HG03571 (cell line): ENCODE measurements at regions not wholly inside any gene's neighbourhood (a gene's known extent, or its start where the extent isn't known, plus 50 kb on each side); places are given as distances from the start of the nearest gene placed in this dataset.

Source experiments
- ATAC-seq: cut with Tn5 transposase; IDR thresholded peaks from one replicate; pipeline ENCODE4 v1.9.1; 2021; ENCODE audit not compliant: unreplicated experiment

DNA sequence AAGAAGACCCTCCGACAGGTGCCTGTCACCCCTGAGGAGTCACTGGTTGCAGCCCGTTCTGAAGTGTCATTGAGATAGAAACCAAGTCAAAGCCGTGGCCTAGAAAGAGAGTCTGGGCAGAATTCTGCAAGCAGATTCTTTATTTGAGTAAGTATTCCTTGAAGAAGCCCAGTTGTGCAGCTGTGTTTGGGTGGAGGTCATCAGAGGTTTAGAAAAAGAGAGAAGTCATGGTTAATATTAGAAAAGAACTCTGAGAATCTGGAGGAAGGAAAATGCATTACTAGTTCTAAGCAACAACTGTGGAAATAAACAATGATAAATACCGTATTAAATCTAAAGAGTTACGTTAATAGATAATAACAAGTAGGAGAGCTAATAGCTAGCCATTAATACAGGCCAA lies 118.8 kb upstream of the KIRREL3 start:
- no peak for ATAC-seq

DNA sequence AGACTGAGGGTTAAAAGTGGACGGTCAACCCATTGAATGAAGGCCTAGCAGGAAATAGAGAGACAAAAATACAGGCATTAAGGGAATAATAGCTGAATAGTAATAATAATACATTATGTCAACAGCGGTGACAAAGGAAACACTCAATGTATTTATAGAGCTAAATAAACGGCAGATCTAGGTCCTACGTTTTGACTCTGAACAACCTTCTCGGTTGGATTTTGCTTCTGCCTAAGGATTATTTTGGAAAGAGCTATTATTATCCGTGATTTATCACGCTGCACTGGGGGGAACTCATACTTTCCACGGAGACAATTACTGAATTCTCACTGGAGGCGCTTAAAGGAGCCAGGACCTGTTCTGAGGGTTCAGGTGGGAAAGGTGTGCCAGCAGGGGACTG lies 118.2 kb upstream of the KIRREL3 start:
- no peak for ATAC-seq

DNA sequence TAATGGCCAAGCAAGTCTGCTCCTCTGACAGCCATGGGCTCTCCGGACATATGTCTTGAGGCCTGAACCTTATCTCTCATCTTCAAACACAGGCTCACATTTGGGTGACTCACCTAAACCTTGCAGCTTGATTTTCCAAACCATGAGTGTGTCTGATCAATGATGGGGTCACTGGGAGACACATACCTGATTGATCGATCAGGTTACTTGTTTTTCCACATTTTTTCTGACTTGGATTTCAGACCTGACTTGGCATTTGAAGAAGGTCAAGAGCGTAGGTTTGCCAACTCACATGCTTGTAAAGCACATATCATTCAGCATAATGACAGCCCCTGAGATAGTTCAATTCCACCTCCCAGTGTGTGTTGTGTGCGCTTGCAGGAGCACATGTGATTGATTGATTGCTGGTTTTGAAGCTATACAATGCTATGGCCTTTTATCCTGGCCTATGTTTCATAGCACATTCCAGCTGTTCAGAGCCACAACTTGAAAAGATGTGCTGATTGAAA lies 116.7 kb upstream of the KIRREL3 start:
- ATAC-seq, result no peak

DNA sequence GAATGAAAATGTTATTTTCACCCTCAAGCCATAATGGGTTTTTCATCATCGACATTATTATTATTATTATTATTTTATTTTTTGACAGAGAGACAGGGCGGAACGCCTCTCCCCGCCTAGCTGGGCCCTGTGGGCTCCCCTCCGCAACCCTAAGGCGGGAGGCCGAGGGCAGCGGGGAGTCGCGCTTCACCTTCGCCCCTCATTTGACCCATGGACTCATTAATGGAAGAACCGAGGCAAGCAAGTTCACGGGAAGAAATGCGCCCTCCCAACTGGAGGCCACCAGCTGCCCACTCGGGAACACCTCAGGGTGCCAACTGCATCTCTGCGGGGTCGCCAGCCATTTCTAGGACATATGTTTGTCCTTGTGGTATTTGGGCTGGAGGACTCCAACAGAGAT lies 115.3 kb upstream of the KIRREL3 start:
- ATAC-seq, result no peak

DNA sequence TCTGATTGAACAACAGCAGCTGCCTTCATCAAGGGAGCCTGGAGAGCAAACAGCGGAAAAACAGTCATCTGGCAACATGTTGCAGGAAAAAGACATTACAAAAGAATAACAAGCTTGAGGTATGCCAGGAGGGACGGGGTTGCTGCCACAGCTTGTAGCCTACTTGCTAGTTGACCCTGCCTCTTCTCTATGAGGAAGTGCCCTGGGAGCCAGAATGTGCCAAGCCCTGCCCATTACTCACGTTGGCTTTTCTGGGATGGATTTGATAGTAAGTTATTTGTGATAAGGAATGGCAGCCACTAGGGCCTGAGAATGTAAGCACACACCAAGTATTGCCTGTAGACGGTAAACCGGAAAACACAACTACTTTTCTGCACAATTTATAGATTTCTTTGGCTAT lies 113.5 kb upstream of the KIRREL3 start:
- no peak for ATAC-seq

DNA sequence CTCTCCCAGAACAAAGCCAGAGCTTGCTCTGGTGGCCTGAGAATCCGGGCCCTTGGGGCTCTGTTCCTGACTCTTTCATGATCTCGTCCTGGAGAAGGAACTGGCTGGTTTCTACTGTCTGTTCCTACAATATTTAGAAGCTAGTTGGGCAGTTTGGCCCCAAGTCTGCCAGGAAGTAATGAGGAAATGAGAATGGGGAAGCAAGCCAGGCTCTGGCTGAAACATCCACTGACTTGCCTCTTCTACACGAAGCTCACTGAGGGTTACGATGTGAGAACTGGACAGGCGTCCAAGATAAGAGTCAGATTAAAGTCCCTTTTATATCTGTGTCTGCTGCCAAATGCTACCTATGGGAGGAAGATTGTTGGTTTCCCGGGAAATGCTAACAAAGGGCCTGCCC lies 110.0 kb upstream of the KIRREL3 start:
- ATAC-seq, result no peak

DNA sequence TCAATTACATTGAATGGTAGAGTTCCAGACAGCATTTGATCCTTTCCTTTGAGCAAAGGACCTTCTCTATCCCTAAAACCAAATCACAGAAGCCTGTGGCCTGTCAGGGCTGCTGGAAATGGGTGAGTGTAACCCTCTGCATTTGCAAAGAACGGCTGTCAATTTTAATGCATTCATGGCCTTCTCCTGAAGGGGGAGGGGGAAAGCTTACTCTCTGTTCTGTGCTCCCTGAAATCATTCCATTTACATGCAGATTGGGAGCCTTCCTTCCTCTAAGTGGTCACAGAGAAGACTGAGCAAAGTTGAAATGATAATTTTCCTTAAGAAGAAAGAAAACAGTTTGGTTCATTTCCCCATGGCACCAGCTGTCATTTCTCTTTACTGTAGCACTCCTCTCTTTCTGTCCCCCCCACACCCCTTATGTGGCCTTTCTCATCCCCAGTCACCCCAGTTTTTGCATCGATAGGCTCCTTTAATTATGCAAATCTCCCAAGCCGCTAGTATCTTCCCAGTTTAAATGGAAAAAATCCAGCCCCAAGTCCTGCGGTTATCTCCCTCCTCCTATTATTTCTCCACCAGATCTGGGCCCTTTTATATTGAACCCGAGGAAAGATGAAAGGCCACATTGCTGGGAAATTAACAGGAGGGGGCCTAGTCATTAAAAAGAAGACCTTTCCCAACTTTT lies 109.4 kb upstream of the KIRREL3 start:
- ATAC-seq, result no peak

DNA sequence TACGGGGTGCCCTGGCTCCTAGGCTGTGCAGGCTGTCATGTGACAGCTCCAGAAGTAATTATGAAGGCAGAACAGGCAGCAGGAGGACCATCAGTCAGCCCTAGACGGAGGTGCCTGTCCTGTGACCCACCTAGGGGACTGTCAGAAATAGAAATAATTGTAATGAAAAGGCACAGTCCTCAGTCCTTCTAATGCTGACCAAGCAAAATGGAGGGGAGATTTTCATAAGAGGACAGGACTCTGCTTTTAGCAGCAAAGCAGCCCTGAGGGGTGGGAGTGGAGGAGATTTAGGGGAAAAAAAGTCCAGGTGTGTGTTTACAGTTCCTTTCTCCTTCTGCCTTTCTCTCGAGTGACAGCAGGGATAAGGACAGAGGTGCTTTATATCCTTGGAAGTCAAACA lies 108.3 kb upstream of the KIRREL3 start:
- no peak for ATAC-seq

DNA sequence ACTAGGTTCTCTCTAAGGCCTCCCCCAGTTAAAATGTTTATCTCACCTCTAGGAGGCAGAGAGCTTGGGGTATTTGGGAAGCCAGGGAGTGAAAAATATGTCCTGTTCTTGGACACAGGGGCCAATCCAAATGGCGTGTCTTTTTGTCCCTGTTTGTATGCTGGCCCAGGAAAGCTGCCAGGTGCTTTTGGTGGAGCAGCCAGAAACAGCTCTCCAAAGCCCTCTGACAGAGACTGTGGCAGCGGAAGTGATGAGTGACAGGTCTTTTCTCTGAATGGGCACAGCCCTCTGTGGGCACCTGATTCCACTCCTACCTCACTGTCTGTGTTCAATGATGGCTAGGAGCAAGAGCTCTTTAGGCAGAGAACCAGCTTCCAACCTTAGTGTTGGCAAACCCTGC lies 106.4 kb upstream of the KIRREL3 start:
- no peak for ATAC-seq

DNA sequence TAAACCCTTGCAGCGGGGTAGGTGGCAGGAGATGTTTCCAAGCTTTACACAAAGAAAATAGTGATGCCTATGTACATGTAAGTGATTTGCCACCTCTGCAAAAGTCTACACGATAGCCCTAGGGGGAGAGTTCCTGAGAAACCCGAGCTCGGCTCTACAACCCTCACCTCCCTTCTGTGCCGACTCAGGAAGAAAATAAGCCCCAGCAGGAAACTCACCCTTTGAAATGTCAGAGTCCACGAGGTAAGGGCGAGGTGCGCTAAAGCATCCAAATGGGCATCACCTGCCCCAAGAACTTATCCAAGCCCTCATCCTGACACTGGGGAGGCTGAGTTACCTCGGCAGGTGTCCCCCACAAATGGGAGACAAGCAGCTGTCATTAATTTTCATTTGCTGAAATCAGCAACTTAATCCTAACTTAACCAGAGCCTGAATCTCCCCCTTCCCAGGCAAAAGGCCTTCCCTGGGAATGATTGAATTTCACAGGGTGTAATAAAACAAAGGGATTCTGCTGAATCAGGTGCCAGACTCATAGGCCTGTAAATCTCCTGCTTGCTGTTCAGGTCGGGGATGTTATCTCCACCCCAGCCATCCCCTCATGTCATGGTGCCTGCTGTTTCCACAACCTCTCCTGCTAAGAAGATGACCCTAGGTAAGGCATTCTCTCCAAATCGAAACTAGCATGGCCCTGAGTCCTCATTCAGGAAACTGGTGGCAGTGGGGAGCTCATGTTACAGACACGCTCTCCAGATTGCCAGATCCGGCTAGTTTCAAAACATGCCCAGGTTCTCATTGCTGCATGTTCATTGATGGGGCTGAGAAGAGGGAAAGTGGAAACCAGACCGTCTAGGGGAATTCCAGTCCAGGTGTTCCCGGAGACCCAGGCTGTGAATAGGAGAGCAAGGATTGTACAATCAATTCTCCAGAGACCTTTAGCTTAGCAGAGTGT lies 105.3 kb upstream of the KIRREL3 start:
- no peak for ATAC-seq

DNA sequence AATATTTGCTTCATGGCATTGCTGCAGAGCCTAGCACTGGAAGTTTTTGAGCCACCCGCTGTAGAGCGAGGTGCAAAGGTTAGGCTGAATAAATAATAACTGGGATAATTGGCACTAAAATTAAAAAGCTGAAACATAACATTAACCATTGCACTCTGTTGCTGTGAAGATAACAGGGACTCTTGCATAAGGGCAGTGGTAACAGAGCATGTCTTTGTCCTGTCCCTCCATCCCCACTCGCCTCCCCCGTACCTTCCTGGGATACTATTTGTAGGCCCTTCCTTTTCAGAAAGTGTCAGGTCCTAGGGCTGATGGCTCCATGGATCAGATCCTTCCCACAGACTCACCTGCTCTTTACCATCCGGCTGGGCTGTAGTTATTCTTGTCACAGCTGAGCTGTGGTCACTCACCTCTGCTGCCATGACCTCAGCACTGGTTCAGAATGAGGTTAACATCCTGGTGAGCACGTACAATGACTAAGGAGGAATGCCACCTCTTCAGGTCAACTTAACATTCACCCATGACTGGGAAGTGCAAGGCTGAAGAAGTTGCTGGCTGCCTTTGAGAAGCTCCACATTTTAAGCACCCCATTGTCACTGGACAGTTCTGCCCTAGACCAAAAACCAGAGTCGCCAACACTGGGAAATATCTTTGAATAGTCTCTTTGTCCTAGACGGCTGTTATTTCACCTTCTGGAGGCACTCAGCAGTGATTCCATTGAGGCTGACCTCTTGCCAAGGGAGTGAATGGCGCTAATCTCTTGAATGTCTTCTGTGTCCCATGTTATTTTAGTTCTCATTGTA lies 103.2 kb upstream of the KIRREL3 start:
- ATAC-seq, result no peak

DNA sequence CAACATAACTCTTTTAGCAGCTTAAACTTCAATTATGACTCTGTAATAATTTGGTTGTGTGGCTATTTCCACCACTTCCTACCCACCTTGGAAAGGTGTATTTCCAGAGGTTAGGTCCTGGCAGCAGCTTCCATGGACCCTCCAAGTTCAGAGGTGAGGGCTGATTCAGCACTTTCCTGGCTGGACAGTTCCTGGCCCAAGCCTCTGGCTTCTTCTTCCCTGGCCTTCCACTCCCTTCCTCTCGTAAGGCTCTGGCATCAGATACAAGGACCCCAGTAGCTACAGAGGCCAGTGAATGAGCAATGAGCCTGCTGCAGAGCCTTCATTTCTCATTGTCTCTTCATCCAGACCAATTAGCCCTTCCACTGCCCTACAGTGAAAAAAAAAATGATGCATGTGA lies 98.1 kb upstream of the KIRREL3 start:
- no peak for ATAC-seq

DNA sequence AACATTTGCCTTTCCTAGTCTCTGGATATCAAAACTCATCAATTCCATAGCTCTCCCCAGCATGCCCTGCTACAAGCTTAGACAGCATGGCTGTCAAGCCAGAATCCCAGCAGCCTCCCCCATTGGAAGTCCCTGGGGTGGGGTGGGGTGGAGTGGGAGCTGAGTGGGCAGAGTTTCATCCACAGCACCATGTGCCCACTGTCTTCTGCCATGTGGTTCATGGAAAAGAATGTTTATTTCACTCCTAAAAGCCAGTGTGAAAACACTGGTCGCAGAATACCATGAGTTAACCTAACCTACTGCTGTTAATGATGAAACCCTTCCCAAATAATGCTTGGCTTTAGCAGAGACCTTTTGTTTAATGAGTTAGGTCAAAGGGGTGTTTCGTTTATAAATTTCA lies 80.2 kb upstream of the KIRREL3 start:
- no peak for ATAC-seq

DNA sequence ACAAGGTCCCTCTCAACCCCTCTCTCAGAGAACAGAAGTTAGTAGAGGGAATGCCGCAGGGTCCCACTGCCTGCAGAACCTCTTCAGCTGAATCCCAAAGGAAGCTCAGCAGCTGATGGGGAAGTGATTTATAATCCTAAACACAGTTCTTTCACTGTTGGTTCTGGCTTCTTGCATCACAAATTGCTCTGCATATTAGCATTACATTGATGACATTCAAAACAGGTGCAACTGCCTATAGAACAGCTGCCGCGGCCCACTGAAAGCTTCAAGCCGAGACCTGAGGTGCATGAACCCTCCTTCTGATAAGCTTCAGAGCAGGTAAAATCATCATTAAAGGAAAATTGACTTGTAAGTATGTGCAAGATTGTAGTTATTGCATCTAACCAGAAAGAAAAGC lies 75.2 kb upstream of the KIRREL3 start:
- ATAC-seq, result no peak

DNA sequence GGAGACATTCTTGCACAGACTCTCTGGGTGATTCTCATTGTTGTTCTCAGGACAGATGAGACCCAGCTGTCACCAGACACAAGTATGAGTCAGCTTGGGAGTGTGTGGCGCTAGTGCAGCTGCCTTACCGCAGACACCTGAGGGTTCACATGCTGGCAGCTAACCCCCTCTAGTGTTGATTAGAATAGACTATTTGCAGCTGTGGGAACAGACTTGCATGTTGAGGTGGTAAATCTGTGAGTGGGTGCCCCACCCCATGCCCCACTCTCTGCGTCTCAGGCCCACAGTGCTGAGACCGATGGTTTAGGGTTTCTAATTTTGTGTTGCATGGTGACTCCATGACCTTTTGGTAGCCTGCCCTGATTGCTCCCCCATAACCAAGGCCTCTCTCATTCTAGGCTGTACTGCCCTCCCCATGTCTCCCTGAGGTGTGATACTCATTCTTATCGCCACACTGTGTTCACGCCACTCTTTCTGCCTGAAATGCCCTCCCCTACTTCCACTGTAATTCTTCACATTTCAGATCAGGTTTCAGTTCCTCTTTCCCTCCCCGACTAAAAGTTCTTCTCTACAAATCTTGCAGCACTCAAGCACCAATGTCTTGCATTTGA lies 73.7 kb upstream of the KIRREL3 start:
- peak; percentile 90 for ATAC-seq

DNA sequence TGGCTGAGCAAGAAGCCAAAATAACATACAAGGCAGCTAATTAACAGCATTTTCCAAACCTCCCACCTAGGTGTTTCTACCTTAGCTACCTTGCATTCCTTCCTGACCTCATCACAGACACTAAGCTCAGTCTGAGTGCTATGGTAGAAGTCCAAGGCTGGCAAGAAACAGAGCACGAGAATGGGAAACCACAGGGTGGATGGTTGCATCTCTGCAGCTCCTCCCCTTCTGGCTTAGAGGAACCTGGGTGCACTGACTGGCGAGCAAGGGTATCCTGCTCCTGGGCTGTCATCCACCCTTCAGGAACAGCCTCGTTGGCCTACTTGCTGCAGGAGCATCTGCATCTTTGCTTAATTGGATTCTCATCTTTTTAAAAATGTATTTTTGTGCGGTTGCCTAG lies 73.1 kb upstream of the KIRREL3 start:
- no peak for ATAC-seq

DNA sequence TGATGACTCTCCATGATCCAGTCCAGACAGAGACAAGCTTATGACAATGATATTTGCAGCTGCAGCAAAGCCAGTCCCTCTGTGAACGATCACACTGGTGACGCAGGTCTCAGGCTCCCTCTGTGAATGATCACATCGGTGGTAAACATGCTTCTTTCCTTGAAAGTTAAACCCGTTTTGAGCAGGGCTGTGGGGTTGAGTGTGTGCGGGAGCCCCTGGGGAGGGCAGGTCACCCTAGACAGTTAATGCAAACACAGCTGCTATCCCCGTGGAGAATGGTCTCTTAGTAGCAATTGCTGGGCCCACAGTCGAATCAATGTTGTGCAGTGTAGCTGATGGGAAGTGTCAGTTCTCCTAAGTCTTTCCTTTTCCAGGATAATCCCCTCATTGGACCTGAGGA lies 71.0 kb upstream of the KIRREL3 start:
- ATAC-seq, result no peak

DNA sequence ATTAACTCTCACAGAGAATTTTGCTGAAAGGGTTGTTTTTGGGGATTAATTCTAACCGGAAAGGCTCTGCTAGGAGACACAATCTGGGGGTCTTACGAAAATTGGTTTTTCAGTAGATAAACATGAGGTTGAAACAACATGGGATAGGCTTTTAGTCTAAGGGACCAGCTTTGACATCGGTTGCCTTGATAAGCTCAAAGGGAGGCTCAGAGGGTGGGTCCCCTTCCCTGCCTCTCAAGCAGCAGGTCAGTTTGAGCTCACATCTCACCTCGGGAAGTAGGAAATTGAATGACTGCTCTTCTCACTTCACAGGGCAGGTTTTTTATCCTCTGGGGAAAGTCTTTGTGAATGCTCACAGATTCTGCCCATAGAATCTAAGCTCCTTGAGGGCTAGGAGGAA lies 70.2 kb upstream of the KIRREL3 start:
- no peak for ATAC-seq

DNA sequence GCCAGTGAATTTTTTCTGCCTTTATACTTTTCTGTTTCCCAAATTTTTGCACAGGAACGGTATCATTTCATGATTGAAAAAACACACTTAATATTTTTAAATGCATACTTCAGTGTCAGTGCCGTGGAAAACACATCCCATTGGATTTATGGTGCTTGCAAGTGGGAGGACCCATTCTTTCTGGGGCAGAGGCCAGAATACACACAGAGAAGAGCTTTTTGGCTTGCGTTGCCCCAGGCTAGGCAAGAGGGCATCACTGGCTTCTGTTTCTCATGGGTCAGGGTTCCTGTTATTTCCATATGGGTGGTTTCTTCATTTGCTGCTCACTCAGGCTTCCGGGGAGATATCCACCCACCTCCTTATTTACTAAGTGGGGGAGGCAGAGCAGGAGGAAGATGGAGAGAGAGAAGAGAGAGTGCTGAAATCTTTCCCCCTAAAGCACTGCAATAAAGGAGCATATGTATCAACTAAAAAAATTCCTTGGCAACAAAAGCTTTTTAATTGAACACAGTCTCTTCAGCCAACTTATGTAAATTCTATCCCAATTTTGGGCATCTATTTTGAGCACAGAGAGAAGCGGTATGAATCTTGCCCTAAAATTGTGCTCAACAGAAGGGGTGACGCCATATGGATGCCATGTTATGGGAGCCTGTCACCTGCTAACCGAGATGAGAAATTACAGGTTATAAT lies 66.0 kb upstream of the KIRREL3 start:
- ATAC-seq, result no peak

DNA sequence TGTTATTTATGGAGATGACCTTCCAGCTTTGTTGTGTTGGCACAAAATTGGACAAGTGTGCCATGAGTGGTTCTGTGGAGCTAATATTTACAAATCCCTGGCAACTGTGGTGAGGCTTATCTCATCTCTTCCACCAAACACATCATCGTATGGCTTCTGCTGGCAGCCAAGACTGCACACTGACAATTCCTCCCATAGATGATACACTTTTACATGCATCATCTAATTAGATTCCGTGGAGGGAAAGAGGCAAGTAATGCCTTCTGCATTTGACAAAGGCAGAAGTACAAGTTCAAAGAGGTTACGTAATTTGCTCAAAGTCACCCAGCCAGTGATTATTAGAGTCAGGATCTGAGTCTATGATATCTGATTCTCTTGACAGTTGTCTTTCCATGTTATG lies 62.7 kb upstream of the KIRREL3 start:
- no peak for ATAC-seq
